GM19324 (cell line): ENCODE measurements at regions not wholly inside any gene's neighbourhood (a gene's known extent, or its start where the extent isn't known, plus 50 kb on each side); places are given as distances from the start of the nearest gene placed in this dataset.

Experiments used
- ATAC-seq: cut with Tn5 transposase; IDR thresholded peaks from one replicate; pipeline ENCODE4 v1.9.1; 2021; ENCODE audit warnings: mild to moderate bottlenecking, moderate library complexity; ENCODE audit not compliant: unreplicated experiment, low FRiP score

GRCh38 chr3:135458541-135459322 is 506.8 kb upstream of the PPP2R3A start:
- ATAC-seq, result no peak

GRCh38 chr3:135460273-135460672 is 505.3 kb upstream of the PPP2R3A start:
- no peak for ATAC-seq

GRCh38 chr3:135471911-135472310 is 493.6 kb upstream of the PPP2R3A start:
- ATAC-seq, result no peak

GRCh38 chr3:135473449-135473848 is 492.1 kb upstream of the PPP2R3A start:
- ATAC-seq, result no peak

GRCh38 chr3:135487261-135487660 is 478.3 kb upstream of the PPP2R3A start:
- ATAC-seq, result no peak

- no peak for ATAC-seq
Measured at GRCh38 chr3:135490219-135490915, 475.2 kb upstream of the PPP2R3A start.

- no peak for ATAC-seq
Measured at GRCh38 chr3:135491491-135492205, 473.9 kb upstream of the PPP2R3A start.

GRCh38 chr3:135495891-135496290 is 469.6 kb upstream of the PPP2R3A start:
- no peak for ATAC-seq

GRCh38 chr3:135497979-135498378 is 467.5 kb upstream of the PPP2R3A start:
- no peak for ATAC-seq

GRCh38 chr3:135499426-135499825 is 466.1 kb upstream of the PPP2R3A start:
- ATAC-seq, result no peak

GRCh38 chr3:135500034-135500433 is 465.5 kb upstream of the PPP2R3A start:
- no peak for ATAC-seq

- no peak for ATAC-seq
Measured at GRCh38 chr3:135503065-135503759, 462.3 kb upstream of the PPP2R3A start.

- peak; percentile 68 for ATAC-seq
Measured at GRCh38 chr3:135503760-135504686, 461.5 kb upstream of the PPP2R3A start.

GRCh38 chr3:135513106-135514059 is 452.1 kb upstream of the PPP2R3A start:
- no peak for ATAC-seq

GRCh38 chr3:135514060-135514448 is 451.5 kb upstream of the PPP2R3A start:
- no peak for ATAC-seq

- no peak for ATAC-seq
Measured at GRCh38 chr3:135516143-135516542, 449.4 kb upstream of the PPP2R3A start.

GRCh38 chr3:135528413-135529015 is 437.0 kb upstream of the PPP2R3A start:
- ATAC-seq, result no peak

GRCh38 chr3:135532021-135532420 is 433.5 kb upstream of the PPP2R3A start:
- no peak for ATAC-seq
